Nucleus accumbens (tissue), 56 donors: ENCODE measurements at regions not wholly inside any gene's neighbourhood (a gene's known extent, or its start where the extent isn't known, plus 50 kb on each side); places are given as distances from the start of the nearest gene placed in this dataset.
"Not testable (repeated sequence)": the region's sequence is repeated elsewhere in the genome, so short reads cannot be mapped to it uniquely, and the experiment has no call there.

Experiments used
- DNase-seq, 56 donors: peaks; one replicate each; lab custom pipeline; 2025; lab: John Stamatoyannopoulos, UW

DNA sequence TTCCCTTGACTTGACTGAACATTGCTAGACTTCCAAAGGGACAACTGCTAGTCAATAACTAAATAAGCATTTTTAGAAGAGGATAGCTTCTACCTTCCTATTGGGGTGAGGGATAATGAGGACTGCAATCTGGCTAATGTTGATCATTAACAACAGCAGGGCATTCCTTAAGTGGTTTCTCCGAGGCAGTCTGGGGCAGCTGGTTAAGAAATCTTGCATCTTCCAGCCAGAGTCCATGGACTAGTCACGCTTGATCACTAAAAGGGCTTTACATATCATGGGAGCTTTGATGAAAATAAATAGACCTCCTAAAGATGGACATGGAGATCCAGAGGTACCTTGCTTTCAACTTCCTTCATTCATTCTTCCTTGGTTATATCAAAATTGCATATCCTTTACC, 329.4 kb upstream of the ESRRG start:
- no peak for DNase-seq

DNA sequence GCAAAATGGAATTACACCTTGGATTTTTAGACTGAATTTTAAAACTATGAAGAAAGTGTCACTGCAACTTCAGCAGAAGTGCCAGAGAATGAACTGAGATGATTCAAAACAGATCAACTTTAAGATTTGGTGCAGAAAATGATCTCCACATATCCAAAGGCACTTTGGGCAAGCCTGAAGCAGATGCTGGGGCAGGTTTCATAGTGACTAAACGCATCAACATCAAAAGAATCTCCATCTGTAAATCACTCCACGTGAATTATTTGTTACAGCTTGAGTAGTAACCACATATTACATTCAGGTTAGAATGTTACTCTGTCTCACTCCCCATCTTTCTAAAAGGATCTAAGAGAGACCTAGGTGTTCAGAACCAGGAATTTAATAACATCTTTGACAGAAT, 329.0 kb upstream of the ESRRG start:
- DNase-seq, result no peak

DNA sequence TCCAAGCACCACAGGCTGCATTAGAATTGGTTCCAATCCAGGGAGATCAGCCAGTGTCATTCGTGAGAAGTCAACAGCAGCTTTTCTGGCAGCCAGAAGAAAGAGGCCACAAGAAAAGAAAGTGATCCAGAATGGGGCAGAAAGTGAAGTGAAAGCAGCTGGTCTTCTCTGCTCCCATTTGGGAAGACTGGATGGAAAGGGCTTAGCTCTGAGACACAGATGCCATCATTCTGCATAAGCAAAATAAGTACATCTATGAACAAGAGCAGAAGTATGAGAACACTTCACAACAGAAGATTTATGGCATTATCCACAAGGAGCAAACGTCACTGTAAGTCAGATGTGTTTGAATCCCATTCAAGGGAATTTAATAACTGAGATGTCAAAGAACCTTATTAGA, 326.5 kb upstream of the ESRRG start:
- no peak for DNase-seq

DNA sequence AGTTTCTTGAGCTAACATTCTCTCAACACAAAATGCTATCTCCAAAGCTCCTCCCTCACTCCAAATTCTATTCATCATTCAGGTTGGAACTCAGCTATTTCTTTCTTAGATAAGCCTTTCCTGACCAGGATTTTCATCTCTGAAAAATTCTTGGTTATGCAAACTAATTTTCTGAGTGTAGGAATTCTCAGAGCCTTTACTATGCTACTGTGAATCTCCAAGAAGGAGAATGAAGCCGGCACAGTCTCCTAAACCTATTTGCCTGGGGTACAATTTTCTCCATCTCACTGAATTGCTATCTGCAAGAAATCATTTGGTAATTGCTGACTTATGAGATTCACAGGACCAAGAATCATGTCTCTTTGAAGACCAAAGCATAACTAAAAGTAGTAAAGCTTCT, 325.9 kb upstream of the ESRRG start:
- DNase-seq, result no peak

DNA sequence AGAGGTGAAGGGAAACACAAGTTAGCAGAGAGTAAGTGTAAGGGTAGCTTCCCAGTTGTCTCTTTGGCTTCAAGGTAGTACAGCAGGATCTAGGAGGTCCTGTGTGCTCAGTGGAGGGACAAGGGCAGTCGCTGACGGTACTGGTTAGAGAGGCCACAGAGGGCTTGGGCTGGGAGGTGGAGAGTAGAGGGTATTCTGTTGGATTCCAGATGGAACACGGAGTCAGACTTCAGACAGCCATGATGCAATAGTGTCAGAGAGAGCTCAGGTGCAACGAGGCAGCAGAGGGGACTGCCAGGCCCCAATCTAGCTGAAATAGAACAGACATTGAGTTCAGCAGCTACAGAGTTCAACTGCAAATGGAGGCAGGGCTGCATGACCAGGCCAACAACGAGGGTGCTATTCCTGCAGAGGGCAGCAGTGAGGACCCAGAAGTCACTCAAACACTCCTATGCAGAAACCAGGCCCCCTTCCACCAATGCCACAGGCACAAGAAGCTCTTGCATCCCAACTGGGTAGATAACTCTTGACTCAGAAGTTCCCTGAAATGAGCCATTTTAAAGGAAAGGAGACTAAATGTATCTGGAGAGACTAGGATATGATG, 325.0 kb upstream of the ESRRG start:
- no peak for DNase-seq

DNA sequence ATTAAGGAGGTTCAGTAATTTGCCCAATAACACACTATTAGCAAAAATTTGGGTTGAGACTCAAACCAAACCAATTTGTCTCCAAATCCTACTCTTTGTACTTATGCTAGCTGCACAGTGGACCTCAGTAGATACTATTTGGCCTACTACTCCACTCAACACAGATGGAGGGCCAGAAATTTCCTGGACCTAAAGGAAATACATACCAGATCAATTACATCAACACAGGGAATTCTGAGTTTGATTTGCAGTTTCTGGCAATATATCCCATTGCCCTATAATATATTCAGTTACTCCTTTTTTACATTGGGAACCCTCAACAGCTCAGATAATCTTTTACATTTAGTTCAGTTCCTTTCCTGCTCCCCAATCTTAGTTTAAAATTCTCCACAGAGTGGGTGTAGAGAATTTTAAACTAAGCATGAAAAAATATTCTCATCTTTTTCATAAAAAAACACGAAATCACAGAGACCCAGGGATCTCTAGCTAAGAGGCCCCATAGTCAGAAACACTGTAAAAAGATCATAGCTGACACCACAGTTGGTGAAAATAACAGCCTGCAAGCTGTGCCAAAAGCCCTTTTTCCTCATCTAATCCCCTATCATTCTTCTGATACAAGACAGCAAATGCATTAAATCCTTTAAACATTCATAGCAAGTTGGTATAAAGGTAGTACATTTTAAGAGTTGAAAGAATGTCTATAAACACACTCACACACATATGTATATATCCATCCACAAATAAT, 317.7 kb upstream of the ESRRG start:
- no peak for DNase-seq

DNA sequence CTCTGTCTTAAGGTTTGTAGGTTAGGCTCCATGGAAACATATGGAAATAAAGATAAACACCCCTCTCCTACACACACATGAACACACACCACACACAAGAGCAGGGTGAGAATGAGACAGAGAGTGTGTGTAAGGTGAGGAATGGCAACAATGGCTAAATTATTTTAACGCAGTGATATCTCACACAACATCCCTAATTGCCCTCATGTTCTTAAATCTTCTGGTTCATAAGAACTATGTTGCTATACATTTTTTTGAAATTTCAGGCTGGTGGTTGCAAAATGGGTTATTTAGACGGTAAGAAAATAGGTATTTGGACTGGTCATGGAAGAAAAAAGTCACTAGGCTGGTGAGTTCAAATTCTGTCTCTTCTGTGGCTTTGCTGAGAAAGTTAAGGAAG, 316.7 kb upstream of the ESRRG start:
- DNase-seq, result no peak

DNA sequence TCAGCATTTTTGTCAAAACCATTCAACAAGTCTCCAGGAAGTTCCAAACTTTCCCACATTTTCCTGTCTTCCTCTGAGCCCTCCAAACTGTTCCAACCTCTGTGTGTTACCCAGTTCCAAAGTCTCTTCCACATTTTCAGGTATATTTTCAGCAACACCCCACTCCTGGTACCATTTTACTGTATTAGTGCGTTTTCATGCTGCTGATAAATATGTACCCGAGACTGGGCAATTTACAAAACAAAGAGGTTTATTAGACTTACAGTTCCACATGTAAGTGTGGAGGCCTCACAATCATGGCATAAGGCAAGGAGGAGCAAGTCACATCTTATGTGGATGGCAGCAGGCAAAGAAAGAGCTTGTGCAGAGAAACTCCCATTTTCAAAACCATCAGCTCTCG, 315.9 kb upstream of the ESRRG start:
- not testable (repeated sequence) for DNase-seq

DNA sequence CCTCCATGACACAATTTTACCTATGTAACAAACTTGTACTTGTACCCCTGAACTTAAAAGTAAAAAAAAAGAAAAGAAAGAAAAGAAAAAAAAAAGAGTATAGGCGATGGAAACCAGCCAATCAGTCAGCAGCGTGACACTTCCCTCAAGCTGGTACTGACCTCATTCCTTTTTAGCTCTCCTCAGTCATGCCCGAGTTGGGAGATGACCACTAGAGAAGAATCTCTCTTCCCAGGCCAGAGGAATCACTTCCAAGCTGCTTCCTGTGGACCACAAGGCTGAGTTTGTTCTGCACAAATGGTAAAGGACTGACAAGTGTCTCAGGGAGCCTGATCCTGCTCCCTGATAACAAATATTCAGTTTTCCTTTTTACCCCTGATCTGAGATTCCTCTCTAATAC, 313.5 kb upstream of the ESRRG start:
- DNase-seq, result no peak

DNA sequence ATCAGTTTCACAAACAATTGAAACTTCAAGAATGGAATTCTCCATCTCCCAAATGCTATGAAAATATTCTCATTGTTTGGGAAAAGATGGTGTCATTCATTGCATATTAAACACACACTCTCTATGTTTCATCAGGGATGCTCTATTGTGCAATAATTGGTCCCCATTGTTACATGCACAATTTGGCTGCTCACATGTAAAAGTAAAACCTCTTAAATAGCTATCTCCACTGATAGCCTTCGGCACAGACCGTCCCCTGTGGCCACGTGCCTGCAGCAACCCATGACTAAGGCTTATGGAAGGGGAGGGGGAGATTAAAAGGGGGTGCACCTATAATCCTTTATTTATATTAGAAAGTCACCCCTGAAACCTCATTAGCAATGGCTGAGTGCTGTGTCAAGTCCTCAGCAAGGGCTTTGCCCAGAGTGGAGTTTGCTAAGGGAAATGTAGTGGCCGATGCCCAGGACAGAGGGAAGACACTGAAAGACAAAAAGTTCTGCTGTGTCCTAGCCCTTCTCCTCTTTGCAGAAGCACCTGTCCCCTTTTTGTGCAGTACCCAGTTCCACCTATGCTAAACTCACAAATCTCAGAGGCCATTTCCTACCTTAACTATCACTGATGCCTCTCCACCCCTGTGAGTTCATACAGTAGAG, 309.6 kb upstream of the ESRRG start:
- DNase-seq, result no peak

DNA sequence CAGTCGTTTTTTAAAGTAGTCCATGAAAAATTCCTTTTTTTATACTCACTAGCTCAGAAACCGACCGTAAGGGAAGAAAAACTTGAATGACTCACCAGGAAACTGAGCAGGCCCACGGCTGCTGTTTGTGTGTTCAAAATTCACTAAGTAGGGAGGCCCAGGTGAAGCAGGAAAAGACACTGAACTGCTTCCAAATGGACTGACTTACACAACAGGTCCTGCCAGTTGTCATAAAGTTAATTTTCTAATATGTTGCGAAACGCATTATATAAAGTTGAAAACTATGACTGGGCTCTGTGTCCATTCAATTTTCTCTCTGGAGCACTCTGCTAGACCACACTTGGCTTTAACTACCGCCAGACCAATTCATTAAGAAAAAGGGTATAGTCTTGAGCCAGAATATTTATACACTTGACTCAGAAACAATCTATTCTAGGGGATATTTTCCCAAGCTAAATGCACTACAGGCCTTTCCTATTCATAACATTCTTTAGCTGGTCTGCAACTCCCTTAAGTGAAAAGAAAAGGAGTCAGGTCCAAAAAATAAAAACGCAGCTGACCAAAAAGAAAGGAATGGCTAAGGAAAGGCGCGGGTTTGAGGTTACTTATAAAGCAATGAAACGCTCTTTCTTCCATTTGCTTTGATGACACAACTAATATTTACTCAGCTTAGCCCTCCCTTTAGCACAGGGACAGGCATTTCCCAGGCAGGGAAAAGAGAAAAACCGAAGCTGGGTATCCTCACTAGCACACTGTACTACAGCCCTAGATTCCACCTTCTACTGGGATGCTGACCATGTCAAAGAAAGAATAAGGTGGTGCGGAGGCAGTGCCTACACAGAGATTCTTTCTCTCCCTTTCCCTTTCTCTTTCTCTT, 306.3 kb upstream of the ESRRG start:
- peak in 2 of 56 donors; percentile 5 to 7 for DNase-seq

DNA sequence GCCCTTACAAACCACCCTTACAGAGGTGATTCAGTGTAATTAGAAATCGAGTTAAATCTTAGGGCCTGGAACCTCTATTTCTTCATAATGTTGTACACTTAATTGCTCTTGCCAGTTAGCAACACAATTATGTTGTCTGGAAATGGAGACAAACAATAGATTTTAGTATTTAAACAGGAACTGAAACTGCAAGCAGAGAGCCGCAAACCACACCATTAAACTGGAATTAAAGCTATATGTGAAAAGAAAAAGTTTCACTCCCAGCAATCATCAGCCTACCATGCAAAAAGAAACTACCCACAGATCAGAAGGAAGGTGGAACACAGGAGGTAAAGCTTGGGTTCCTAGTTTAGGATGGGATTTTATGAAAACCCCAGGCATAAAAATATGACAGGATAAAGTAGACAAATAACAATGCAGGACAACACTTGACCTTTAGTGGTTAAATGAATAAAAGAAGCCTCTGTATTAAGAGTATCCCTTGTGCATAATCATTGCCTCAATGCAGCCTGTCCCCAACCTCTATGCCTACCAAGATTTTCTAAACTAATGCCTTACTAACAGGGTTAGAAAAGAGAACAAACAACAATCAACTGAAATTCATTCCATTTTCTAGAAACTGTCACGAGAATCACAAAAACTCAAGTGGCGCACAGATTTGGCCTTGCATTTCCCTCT, 304.3 kb upstream of the ESRRG start:
- no peak for DNase-seq

DNA sequence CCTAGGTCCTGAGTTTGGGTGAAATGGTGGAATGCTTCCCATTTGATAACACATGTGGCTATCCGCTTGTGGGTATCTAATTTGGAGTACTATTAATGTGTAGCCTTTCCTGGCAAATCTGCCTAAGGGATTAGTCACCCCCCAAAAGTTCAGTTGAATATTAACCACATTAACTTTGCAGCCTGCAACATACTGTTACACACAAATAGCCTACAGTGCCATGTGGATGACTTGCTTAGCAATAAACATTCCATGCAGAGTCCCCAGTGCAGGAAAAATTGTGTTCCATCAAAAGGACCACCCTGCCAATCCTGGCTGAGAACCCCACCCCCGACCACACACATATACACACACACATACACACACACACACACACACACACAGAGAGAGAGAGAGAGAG, 303.3 kb upstream of the ESRRG start:
- no peak for DNase-seq

DNA sequence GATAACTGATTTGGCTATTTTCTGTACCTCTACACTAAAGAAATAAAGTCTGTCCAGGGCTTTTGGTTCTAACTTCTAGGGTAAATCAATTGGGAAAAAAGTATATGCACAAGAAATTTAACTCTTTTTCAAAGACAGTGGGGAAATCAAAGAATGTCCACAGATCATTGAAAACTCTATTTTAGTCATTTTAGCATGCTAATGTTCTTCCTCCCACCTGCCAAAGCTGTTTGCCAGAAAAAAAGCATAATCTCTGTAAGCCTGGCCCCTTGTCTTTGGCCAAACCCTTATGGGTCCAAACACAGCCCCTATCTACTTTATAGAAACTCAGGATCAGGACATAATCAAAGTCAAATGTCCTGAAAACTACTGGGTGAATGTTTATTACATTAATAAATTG, 302.2 kb upstream of the ESRRG start:
- DNase-seq, result no peak

DNA sequence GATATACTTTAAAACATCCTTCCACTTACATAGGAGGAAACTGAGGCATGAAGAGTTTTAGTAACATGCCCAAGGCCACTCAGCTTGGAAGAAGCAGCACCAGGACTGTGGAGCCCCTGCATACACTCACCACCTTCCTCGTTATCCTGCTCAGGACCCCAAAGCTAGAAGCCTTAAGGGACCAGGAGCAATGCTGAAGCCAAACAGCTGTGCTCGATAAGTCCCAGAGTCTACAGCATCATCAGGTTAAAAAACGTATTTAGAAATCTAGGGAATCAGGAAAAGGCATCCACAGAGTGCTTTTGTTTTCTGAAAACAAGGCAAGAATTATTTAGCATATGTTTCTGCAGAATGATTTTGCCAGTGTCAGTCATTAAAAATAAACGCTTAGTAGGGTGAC, 301.7 kb upstream of the ESRRG start:
- no peak for DNase-seq

DNA sequence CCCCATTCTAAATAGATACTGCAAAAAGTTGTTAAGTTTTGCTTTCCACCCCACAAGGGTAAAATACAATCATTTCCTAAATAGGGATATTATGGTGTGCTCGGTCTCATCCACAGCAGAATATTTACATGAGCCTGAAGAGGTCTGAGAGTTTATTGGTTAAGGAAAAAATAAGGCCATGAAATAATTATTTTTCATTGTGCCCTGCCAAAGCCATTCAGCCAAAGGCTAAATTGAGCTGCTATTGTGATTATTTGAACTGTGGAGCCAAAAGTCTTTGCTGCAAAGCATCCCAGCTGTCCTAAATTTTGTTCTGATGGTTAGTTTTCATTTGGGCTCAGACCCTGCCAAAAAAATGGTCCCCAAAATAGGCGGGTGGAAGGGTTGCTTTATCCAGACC, 298.7 kb upstream of the ESRRG start:
- DNase-seq, result no peak

DNA sequence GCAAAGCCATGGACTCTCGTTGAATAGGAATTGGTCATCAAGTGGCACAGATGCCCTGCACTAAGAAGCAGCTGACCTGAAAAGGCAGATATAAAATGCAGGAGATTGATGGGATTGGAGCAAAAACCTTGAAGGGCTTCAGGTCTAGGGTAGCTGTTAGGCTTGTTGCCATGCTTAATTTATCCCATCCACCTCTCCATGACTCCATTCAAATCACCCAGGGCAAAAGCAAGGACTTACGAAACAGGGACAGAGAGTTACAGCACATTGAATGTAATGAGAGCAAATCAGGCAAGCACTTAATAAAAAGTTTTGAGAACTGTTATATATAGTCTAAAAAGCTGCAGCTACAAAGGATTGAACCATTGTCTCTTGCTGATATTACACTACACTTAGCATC, 298.2 kb upstream of the ESRRG start:
- DNase-seq, result no peak

DNA sequence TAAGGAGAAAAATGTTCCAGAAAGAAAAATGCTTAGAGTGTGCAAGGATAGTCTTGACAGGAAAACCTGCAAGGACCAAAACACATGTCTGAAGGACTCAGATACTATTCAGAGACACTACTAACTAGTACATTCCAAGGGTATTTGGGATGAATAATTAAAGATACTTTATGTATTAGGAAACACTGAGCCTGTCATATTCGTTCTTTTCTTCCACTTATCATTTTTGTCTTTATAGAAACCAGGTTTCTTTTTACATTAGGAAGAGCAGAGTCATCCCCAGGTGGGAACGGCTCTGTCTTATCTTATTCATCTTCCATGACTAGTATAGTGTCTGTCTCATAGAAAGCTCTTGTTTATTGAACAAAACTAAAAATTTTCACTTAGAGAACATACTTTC, 296.2 kb upstream of the ESRRG start:
- DNase-seq, result no peak

DNA sequence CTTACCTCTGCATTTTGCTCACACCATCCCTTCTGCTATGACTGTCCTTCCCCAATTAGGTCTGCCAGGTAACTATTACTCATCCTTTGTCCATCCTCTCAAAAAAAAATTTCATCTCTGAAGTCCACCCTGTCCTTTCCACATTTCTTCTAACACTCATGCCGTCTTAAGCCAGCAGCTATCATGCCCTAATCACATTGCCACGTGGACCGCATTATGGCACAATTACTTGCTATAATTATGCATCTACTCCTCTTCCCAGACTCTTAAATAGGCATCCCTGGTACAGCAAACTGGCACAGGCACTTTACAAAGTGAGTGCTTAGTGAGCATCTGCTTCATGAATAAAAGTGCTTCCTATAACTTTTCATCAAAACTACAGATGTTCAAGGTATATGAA, 295.4 kb upstream of the ESRRG start:
- no peak for DNase-seq

DNA sequence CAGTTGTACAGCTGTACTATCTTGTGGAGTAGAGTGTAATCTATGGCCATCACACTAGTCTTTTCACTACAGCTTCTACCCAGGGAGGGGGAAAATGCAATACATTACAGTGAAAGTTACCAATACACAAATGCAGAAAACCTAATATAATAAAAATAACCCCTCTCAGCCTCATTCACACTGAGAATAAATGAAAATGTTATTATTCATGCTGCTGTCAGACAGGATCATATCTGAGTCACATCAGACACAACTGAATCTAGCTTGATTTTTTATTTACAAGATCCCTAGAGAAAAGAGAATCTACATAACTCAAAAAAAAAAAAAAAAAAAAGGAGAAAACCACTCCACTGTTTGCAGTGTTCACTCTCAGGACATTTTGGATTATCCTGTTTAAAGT, 293.9 kb upstream of the ESRRG start:
- no peak for DNase-seq

DNA sequence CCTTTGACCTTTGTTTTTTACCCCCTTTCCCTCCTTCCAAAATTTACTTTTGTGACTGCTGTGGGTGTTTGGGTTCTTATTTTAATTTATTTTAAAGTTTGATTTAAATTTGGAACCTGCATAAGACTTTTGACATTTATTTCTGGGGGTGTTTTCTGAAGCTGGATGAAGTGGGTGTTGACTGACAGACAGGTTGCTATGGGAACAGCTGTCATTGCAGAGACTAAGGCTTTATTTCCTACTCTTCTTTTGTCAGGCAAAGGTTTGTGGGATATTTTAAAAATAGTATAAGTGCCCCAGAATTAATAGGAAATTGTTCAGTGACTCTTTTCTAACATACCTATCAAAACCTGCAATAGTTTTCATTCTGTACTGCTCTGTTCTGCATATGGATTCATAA, 290.8 kb upstream of the ESRRG start:
- DNase-seq, result peak in 11 of 56 donors; percentile 2 to 63 (median 35)
